SK-N-SH treated with all-trans-retinoic acid at 6 μM for 48 hours (cell line): ENCODE measurements at regions not wholly inside any gene's neighbourhood (a gene's known extent, or its start where the extent isn't known, plus 50 kb on each side); places are given as distances from the start of the nearest gene placed in this dataset.

Experiments
- ATAC-seq: fragments of 200-7000 bp; cut with Tn5 transposase; 3 replicates; pipeline ENCODE4 v1.9.1; 2020; ENCODE audit warnings: mild to moderate bottlenecking, moderate library complexity
- ARNTL ChIP-seq: fragments of 450-650 bp; formaldehyde crosslinking; IDR thresholded peaks from 2 replicates; pipeline ENCODE4 v1.5.0; 2020; ENCODE audit warnings: low read depth, mild to moderate bottlenecking, moderate library complexity, borderline replicate concordance
- BACH2 ChIP-seq: fragments of 250-450 bp; sonication (Bioruptor Pico); IDR thresholded peaks from 2 replicates; pipeline ENCODE4 v1.9.0; 2021; ENCODE audit warnings: mild to moderate bottlenecking, borderline replicate concordance
- CREB5 ChIP-seq: fragments of 250-450 bp; sonication (Bioruptor Pico); IDR thresholded peaks from 2 replicates; pipeline ENCODE4 v1.5.1; 2020; ENCODE audit warnings: low read depth, mild to moderate bottlenecking, moderate library complexity
- CSDC2 ChIP-seq: fragments of 250-450 bp; sonication (Bioruptor Pico); IDR thresholded peaks from 2 replicates; pipeline ENCODE4 v1.5.0; 2020; ENCODE audit warnings: mild to moderate bottlenecking, moderate library complexity
- CSRNP3 ChIP-seq: fragments of 250-450 bp; sonication (Bioruptor Pico); IDR thresholded peaks from 2 replicates; pipeline ENCODE4 v1.5.1; 2021; ENCODE audit warnings: mild to moderate bottlenecking, moderate library complexity
- ESRRG ChIP-seq: fragments of 250-450 bp; sonication (Bioruptor Pico); IDR thresholded peaks from 2 replicates; pipeline ENCODE4 v1.6.1; 2021; ENCODE audit warnings: mild to moderate bottlenecking
- GLIS3 ChIP-seq: fragments of 250-450 bp; sonication (Bioruptor Pico); IDR thresholded peaks from 2 replicates; pipeline ENCODE4 v1.5.0; 2020; ENCODE audit warnings: mild to moderate bottlenecking, moderate library complexity
- ISL1 ChIP-seq: fragments of 250-450 bp; sonication (Bioruptor Pico); IDR thresholded peaks from 2 replicates; pipeline ENCODE4 v2.1.2; 2022; ENCODE audit warnings: mild to moderate bottlenecking, moderate library complexity
- OSR1 ChIP-seq: fragments of 250-450 bp; sonication (Bioruptor Pico); IDR thresholded peaks from 2 replicates; pipeline ENCODE4 v1.8.0; 2022; ENCODE audit warnings: moderate library complexity, mild to moderate bottlenecking, inconsistent platforms
- PATZ1 ChIP-seq: fragments of 250-450 bp; sonication (Bioruptor Pico); IDR thresholded peaks from 2 replicates; pipeline ENCODE4 v1.8.0; 2020; ENCODE audit warnings: mild to moderate bottlenecking, moderate library complexity, borderline replicate concordance
- PPARA ChIP-seq: fragments of 250-450 bp; sonication (Bioruptor Pico); IDR thresholded peaks from 2 replicates; pipeline ENCODE4 v1.5.0; 2020; ENCODE audit warnings: mild to moderate bottlenecking, borderline replicate concordance
- RARB ChIP-seq: fragments of 250-450 bp; sonication (Bioruptor Pico); IDR thresholded peaks from 2 replicates; pipeline ENCODE4 v1.8.0; 2021; ENCODE audit warnings: mild to moderate bottlenecking, moderate library complexity
- SNAI2 ChIP-seq: fragments of 250-450 bp; sonication (Bioruptor Pico); IDR thresholded peaks from 2 replicates; pipeline ENCODE4 v1.5.0; 2020; ENCODE audit warnings: mild to moderate bottlenecking, moderate library complexity
- TOX ChIP-seq: fragments of 250-450 bp; sonication (Bioruptor Pico); IDR thresholded peaks from 2 replicates; pipeline ENCODE4 v1.8.0; 2021; ENCODE audit warnings: mild to moderate bottlenecking, moderate library complexity, borderline replicate concordance
- TSHZ2 ChIP-seq: fragments of 250-450 bp; sonication (Bioruptor Pico); IDR thresholded peaks from 2 replicates; pipeline ENCODE4 v1.5.0; 2020; ENCODE audit warnings: mild to moderate bottlenecking, moderate library complexity
- ZC3H10 ChIP-seq: fragments of 250-450 bp; sonication (Bioruptor Pico); IDR thresholded peaks from 2 replicates; pipeline ENCODE4 v1.5.1; 2021; ENCODE audit warnings: mild to moderate bottlenecking, moderate library complexity
- ZFP3 ChIP-seq: fragments of 250-450 bp; sonication (Bioruptor Pico); IDR thresholded peaks from 2 replicates; pipeline ENCODE4 v1.5.0; 2020; ENCODE audit warnings: mild to moderate bottlenecking, moderate library complexity
- ZFP30 ChIP-seq: fragments of 450-650 bp; formaldehyde crosslinking; IDR thresholded peaks from 2 replicates; pipeline ENCODE4 v1.5.0; 2022; ENCODE audit warnings: mild to moderate bottlenecking, moderate library complexity
- ZNF565 ChIP-seq: fragments of 450-650 bp; formaldehyde crosslinking; conservative IDR thresholded peaks from 2 replicates; pipeline ENCODE4 v1.5.0; 2020; ENCODE audit warnings: low read depth, mild to moderate bottlenecking, moderate library complexity
- ZNF70 ChIP-seq: fragments of 450-650 bp; formaldehyde crosslinking; IDR thresholded peaks from 2 replicates; pipeline ENCODE4 v1.5.0; 2020; ENCODE audit warnings: mild to moderate bottlenecking, moderate library complexity
- ZNF8 ChIP-seq: fragments of 450-650 bp; formaldehyde crosslinking; IDR thresholded peaks from 2 replicates; pipeline ENCODE4 v1.5.0; 2020; ENCODE audit warnings: mild to moderate bottlenecking, moderate library complexity

GRCh38 chr9:120016231-120016630, 563.7 kb downstream of the CDK5RAP2 start (continued):
- no peak for TF ChIP-seq CREB5 (CRISPR knock-in tag)
- no peak for TF ChIP-seq RARB (CRISPR knock-in tag)
- no peak for TF ChIP-seq ZNF70 (CRISPR knock-in tag)
- TF ChIP-seq ISL1 (CRISPR knock-in tag), result no peak
- TF ChIP-seq TSHZ2 (CRISPR knock-in tag), result no peak

GRCh38 chr9:120014796-120015195, 565.2 kb downstream of the CDK5RAP2 start:
- no peak for TF ChIP-seq PATZ1 (CRISPR knock-in tag)
- TF ChIP-seq ZFP3 (CRISPR knock-in tag), result no peak
- no peak for TF ChIP-seq TSHZ2 (CRISPR knock-in tag)
- no peak for TF ChIP-seq ARNTL (CRISPR knock-in tag)
- TF ChIP-seq ZNF8, result no peak
- no peak for TF ChIP-seq OSR1 (CRISPR knock-in tag)
- no peak for TF ChIP-seq CSDC2 (CRISPR knock-in tag)
- TF ChIP-seq TOX, result no peak
- no peak for TF ChIP-seq ESRRG (CRISPR knock-in tag)
- no peak for TF ChIP-seq GLIS3
- no peak for TF ChIP-seq BACH2 (CRISPR knock-in tag)
- no peak for TF ChIP-seq CSRNP3 (CRISPR knock-in tag)
- no peak for TF ChIP-seq ZC3H10 (CRISPR knock-in tag)
- TF ChIP-seq ZFP30, result no peak
- TF ChIP-seq PPARA (CRISPR knock-in tag), result no peak
- no peak for TF ChIP-seq CREB5 (CRISPR knock-in tag)
- TF ChIP-seq ZNF565 (CRISPR knock-in tag), result no peak
- TF ChIP-seq ZNF70 (CRISPR knock-in tag), result no peak
- no peak for TF ChIP-seq SNAI2 (CRISPR knock-in tag)
- ATAC-seq, result no peak
